NCI-H2196 treated with DMSO at 0.1 percent for 48 hours (cell line): ENCODE measurements at regions not wholly inside any gene's neighbourhood (a gene's known extent, or its start where the extent isn't known, plus 50 kb on each side); places are given as distances from the start of the nearest gene placed in this dataset.
"Not testable (repeated sequence)": the region's sequence is repeated elsewhere in the genome, so short reads cannot be mapped to it uniquely, and the experiment has no call there.

Source experiments
- DNase-seq: peaks from one replicate; lab custom pipeline; 2025; ENCODE audit not compliant: unreplicated experiment; lab: John Stamatoyannopoulos, UW

- no peak for DNase-seq
Measured at GRCh38 chr11:130671801-130672700, 223.6 kb downstream of the ADAMTS15 start.

- DNase-seq = peak; percentile 17
Measured at GRCh38 chr11:130672911-130673310, 224.5 kb downstream of the ADAMTS15 start.

DNA sequence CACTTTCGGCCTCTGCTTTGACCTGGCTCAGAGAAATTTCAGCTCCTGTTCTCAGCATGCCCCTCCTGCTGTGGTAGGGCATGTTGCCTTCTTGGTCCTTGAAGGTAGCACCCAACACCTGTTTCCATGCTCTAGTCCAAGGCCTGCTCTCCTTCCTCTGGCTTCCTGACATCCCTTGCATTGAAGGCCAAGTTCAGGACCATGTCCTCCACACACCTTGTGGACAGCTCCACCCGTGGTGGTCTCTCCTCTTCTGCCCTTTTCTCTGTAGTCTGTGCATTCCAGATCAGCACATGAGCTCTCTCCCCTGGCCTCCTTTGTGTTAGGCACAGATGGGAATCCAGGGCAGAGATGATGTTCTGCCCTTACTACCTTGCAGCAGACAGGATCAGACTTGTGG, 225.3 kb downstream of the ADAMTS15 start:
- no peak for DNase-seq

DNA sequence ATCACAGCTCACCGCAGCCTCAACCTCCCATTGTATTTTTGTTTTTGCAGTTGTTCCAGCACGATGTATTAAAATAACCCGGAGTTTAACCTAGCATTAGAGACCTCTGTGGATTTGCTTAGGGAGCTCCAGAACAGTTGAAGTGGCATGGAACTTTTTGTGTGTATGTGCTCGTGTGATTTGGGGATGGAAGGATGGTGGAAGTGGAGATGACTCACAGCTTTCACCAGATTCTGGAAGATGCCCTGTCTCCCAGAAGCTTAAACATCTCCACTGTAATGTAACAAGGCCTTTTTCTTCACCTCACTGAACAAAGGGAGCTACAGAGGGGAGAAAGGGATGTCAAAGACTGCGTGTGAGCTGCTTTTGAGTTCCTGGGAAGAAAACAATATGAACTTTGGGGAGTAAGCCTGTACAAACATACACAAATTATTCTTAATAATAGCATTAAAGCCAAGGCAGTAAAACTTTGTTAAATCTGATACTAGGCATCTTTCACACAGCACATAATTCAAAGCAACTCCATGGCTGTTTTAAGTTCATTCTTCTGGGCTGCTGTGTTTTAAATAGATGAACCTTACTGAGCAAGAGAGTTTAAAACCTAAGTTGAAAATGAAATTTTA, 226.4 kb downstream of the ADAMTS15 start:
- no peak for DNase-seq

GRCh38 chr11:130675371-130675821, 227.0 kb downstream of the ADAMTS15 start:
- DNase-seq = no peak

GRCh38 chr11:130675917-130676316, 227.5 kb downstream of the ADAMTS15 start:
- no peak for DNase-seq

GRCh38 chr11:130677486-130678153, 229.2 kb downstream of the ADAMTS15 start:
- DNase-seq = no peak

- DNase-seq = no peak
Measured at GRCh38 chr11:130679247-130679646, 230.8 kb downstream of the ADAMTS15 start.

GRCh38 chr11:130682471-130682870, 233.8 kb downstream of the SNX19 start:
- DNase-seq = not testable (repeated sequence)

DNA sequence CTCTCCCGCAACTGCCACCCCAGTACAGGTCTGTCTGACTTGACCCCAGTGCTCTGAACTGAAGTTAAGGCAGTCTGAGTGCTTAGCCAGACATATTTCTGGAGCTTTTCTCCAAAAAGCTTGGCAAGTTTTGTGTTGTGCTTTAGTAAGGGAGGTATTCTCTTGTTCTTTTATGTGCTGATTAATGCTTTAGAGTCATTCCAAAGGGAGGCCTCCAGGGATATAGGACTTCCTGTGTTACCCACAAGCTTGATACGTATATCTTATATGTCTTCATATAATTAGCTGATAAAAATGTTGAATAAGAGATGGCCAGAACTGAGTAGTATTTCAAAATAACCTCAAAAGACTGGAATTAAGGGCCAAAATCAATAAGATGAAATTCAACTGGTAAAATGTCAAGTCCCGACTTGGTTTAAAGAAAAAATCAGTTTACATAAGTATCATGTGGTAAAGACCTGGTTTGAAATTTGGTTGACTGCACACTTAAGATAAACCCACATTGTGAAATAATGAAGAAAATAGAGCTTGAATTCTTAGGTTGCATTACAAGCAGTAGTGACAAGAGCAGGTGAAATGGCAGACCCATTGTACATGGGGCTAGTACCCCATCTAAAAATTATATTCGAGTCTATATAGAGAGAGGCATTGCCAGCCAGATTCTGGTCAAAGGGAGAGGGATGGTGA, 226.9 kb downstream of the SNX19 start:
- DNase-seq = no peak

- DNase-seq = no peak
Measured at GRCh38 chr11:130691581-130691980, 224.7 kb downstream of the SNX19 start.

GRCh38 chr11:130692220-130692619, 224.1 kb downstream of the SNX19 start:
- no peak for DNase-seq

DNA sequence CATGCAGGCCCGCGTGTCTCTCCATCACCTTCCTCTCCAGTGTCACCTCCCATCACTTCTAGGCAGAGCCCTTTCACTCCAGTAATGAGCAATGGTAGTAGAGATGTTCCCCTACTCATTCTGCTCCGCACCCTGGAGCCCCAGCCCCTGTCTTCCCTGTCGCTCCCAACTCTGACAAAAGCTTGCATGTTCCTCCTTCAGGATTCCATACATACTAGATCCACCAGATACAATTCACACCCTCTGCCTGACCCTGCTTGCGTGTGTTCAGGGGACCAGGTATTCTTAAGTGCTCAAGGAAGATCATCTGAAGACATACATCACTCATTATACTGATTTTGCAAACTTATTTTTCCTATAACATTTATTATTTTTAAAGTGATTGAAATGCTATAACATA, 222.7 kb downstream of the SNX19 start:
- DNase-seq = no peak

GRCh38 chr11:130694488-130695045, 221.7 kb downstream of the SNX19 start:
- DNase-seq = no peak

DNA sequence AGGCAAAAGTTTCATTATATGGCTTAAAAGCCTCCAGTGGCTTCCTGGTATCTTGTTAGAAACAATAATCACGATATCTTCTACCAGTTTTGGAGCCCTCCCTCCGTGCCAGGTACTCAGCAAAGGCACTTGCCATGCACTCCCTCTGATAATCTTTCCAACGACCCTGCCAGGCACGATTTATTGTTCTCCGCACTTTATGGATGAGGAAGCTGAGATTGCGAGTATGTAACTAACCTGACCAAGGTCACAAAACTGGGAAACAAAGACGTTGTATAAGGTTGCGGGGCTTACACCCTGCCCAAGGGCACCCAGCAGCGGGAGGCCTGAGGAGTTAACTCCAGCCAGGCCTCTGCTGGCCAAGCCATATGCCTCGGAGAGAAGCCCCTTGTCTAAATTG, 218.1 kb downstream of the SNX19 start:
- no peak for DNase-seq

- no peak for DNase-seq
Measured at GRCh38 chr11:130699561-130699960, 216.7 kb downstream of the SNX19 start.

DNA sequence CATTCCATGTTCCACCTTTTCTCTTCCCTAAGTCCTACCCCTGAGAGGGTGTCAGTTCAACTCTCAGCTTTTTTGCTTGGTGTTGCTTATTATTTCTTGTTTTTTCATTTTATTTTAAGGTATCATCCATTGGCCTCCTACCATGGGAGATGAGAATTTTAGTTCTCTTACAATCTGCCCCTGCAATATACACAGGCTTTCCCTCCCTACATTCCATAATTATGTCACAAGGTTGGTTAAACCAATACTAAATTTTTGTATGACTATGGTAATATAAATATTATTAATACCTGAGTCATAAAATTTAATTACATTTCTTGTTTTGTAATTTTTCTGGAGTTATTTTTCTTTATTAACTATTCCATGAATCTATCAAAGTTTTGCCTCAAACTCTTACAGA, 216.2 kb downstream of the SNX19 start:
- no peak for DNase-seq

GRCh38 chr11:130703489-130704190, 212.6 kb downstream of the SNX19 start:
- DNase-seq = no peak

DNA sequence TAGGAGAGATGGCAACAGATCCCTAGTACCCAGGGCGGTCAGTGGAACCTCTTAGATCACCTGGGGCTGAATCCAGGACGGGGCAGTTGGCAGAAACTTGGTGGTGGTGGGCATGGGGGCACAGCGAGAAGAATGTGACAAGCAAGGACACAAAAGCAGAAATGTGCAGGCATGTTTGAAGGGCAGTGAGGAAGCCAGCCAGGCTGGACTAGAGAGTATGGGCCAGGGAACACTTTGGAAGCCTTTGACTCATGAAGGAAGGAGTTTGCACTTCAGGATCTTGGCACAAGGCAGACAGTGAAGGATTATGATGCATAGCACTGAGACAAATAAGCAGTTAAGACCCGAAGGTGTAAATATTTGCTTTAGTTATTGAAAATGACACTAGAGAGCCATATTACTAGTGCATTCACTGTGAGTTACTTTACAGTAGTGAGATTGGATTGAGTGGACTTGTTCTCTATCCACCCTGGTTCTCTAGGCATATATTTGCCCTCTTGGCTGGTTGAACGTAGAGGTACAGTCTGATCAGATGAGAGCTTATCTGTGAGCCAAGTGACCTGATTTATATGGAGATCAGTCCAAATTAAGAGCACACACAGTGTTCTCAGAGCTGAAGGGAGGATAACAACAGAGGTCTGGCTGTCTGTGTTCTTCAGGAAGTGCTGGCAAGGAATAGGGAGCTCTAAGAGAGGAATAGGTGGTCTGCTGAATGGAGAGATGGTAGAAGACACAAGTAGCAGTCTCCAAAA, 210.4 kb downstream of the SNX19 start:
- DNase-seq = no peak

DNA sequence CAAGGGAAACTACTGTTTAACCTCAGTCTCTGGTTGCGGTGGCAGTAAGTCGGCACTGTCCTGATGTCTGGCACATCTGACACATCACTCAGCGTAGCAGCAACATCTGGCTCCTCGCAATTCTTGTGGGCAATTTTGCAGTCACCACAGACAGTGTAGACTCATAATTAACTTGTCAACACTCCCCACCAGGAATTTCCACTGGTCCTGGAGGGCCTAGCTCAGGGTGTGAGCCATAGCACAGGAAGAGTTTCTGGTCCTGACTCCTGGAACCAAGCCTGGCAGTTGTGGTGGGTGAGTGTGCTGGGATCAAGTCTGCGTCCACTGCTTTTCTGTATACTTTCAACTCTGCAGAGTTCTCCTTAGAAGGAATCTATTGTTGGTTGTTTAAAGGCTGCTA, 209.7 kb downstream of the SNX19 start:
- DNase-seq = no peak
